ENCODE measurements at regions not wholly inside any gene's neighbourhood (a gene's known extent, or its start where the extent isn't known, plus 50 kb on each side); places are given as distances from the start of the nearest gene placed in this dataset.

- no peak for TF ChIP-seq SUZ12 (IDR thresholded peaks at IDR 0.05; ENCODE audit: extremely low read depth, insufficient read depth, insufficient read length)
- no peak for TF ChIP-seq YY1 (IDR thresholded peaks at IDR 0.05; ENCODE audit: insufficient read depth, insufficient read length)
- TF ChIP-seq ZNF274 (IDR thresholded peaks at IDR 0.05; ENCODE audit: low read depth, low read length) = no peak
These were observed 297.3 kb upstream of the SMARCA2 start for GRCh38 chr9:1717882-1718281.

Measured in NT2/D1 (cell line).